KMS-11 (cell line): ENCODE measurements at regions not wholly inside any gene's neighbourhood (a gene's known extent, or its start where the extent isn't known, plus 50 kb on each side); places are given as distances from the start of the nearest gene placed in this dataset.

ENCODE experiments used
- H2AFZ ChIP-seq: fragments of 200-600 bp; sonication (generic); 2 replicates; pipeline ENCODE4 v1.6.1; 2016; ENCODE audit warnings: antibody characterized with exemption, mixed run types, low read depth
- H3K27ac ChIP-seq: fragments of 200-600 bp; sonication (generic); 2 replicates; pipeline ENCODE4 v1.6.1; 2016; ENCODE audit warnings: mild to moderate bottlenecking, mixed run types
- H3K27me3 ChIP-seq: fragments of 200-600 bp; sonication (generic); 2 replicates; pipeline ENCODE4 v1.6.1; 2017; ENCODE audit warnings: mild to moderate bottlenecking, low read depth, mixed run types, moderate library complexity; ENCODE audit not compliant: insufficient read depth
- H3K36me3 ChIP-seq: fragments of 200-600 bp; sonication (generic); 2 replicates; pipeline ENCODE4 v1.6.1; 2017; ENCODE audit warnings: mild to moderate bottlenecking, mixed run types; ENCODE audit not compliant: insufficient read depth
- H3K4me1 ChIP-seq: fragments of 200-600 bp; sonication (generic); 2 replicates; pipeline ENCODE4 v1.6.1; 2016; ENCODE audit warnings: mild to moderate bottlenecking, low read depth, mixed run types; ENCODE audit not compliant: poor library complexity, severe bottlenecking
- H3K4me2 ChIP-seq: fragments of 200-600 bp; sonication (generic); 2 replicates; pipeline ENCODE4 v1.7.0; 2016; ENCODE audit warnings: mild to moderate bottlenecking, mixed run types
- H3K4me3 ChIP-seq: fragments of 200-600 bp; sonication (generic); IDR thresholded peaks from 2 replicates; pipeline ENCODE4 v1.6.1; 2017; ENCODE audit warnings: low read depth, low read length, mixed read lengths; ENCODE audit not compliant: insufficient read depth
- H3K79me2 ChIP-seq: fragments of 200-600 bp; sonication (generic); 2 replicates; pipeline ENCODE4 v1.6.1; 2016; ENCODE audit warnings: low read depth, mixed run types; ENCODE audit not compliant: insufficient read depth
- H3K9ac ChIP-seq: fragments of 200-600 bp; sonication (generic); 2 replicates; pipeline ENCODE4 v1.6.1; 2016; ENCODE audit warnings: mild to moderate bottlenecking, mixed run types
- H4K20me1 ChIP-seq: fragments of 200-600 bp; sonication (generic); 2 replicates; pipeline ENCODE4 v1.6.1; 2016; ENCODE audit warnings: mild to moderate bottlenecking, mixed run types; ENCODE audit not compliant: insufficient read depth
- TF ChIP-seq, protein P1 (sequence below): fragments of 200-600 bp; sonication (generic); conservative IDR thresholded peaks from 2 replicates; pipeline ENCODE4 v1.6.1; 2017; ENCODE audit warnings: low read depth, mild to moderate bottlenecking, antibody characterized with exemption, low read length, moderate library complexity, mixed read lengths

DNA sequence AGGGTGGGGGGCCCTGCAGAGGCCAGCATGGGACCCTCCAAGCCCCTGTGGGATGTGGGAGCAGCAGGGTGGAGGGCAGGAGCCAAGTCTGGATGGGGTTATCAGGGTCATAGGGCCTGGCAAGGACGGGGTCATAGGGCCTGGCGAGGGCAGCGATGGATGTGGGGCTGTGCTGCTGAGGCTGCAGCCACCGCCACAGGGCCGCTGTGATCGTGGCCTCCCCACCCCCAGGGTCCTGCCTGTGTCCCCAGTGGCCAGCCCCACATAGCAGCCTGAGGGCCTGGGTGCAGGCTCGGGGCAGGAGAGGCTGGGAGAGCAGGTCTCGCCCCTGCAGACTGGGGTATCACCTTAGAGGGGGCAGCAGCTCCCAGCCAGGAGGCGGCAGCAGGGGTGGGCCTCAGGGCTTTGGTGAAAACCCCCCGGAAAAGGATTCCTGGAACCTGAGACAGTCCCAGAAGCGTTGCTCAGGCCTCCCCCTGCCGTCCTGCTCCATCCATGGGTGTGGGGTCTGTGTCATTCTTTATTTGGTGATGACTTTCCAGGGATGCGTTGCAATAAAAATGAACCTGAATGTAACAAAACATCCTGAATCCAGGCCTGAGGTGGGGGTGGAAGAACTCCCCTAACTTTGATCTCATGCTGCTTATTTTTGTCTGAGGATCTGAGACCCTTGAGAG, 107.3 kb upstream of the SHH start:
- Histone ChIP-seq H3K4me2 (no peak overlapping the region), H3K9ac (no peak overlapping the region), H3K79me2 (no peaks in the 10 kb centered on the region), H3K4me1 (no peaks in the 10 kb centered on the region), H3K36me3 (no peaks in the 10 kb centered on the region), H3K4me3 (no peak overlapping the region), H3K27ac (no peak overlapping the region), H2AFZ (no peak overlapping the region), H4K20me1 (no peaks in the 10 kb centered on the region), H3K27me3 (no peaks in the 10 kb centered on the region; the same call in 1 of the 2 replicates)
- TF ChIP-seq, protein P1, sequence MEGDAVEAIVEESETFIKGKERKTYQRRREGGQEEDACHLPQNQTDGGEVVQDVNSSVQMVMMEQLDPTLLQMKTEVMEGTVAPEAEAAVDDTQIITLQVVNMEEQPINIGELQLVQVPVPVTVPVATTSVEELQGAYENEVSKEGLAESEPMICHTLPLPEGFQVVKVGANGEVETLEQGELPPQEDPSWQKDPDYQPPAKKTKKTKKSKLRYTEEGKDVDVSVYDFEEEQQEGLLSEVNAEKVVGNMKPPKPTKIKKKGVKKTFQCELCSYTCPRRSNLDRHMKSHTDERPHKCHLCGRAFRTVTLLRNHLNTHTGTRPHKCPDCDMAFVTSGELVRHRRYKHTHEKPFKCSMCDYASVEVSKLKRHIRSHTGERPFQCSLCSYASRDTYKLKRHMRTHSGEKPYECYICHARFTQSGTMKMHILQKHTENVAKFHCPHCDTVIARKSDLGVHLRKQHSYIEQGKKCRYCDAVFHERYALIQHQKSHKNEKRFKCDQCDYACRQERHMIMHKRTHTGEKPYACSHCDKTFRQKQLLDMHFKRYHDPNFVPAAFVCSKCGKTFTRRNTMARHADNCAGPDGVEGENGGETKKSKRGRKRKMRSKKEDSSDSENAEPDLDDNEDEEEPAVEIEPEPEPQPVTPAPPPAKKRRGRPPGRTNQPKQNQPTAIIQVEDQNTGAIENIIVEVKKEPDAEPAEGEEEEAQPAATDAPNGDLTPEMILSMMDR: no peak

GRCh38 chr7:155918720-155919390, 106.6 kb upstream of the SHH start:
- Histone ChIP-seq H3K9ac (no peak overlapping the region), H3K27ac (no peak overlapping the region), H3K4me2 (no peak overlapping the region), H4K20me1 (no peaks in the 10 kb centered on the region), H3K36me3 (no peaks in the 10 kb centered on the region), H3K4me1 (no peaks in the 10 kb centered on the region), H3K4me3 (no peak overlapping the region), H2AFZ (no peak overlapping the region), H3K27me3 (no peaks in the 10 kb centered on the region; the same call in 1 of the 2 replicates), H3K79me2 (no peaks in the 10 kb centered on the region)
- TF ChIP-seq, protein P1: no peak

DNA sequence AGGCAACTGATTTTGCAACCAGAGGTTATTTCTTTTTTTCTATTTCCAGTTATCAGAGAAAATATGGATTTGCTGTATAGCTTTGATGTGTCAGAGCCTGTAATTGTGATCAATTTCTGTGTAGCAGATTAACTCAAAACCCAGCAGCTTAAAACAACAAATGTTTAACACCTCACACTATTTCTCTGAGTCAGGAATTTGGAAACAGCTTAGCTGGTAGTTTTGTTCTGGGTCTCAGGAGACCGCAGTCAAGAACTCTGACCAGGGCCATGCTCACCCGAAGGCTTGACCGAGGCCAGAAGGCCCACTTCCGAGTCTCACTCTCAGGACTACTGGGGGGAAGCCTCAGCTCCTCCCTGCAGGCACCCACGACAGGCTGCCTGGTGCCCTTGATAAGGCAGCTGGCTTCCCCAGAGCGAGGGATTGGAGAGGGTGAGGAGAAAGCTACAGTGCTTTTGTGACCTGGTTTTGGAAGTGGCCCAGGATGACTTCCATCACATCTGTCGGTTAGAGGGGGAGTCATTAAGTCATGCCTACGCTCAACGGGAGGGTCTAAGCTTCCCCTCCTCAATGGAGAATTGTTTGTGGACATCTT, 105.7 kb upstream of the SHH start:
- TF ChIP-seq, protein P1: no peak
- Histone ChIP-seq H3K9ac (no peak overlapping the region), H3K36me3 (no peaks in the 10 kb centered on the region), H3K4me1 (no peaks in the 10 kb centered on the region), H3K4me2 (no peak overlapping the region), H3K4me3 (no peak overlapping the region), H4K20me1 (no peaks in the 10 kb centered on the region), H2AFZ (no peak overlapping the region), H3K27me3 (no peaks in the 10 kb centered on the region; the same call in 1 of the 2 replicates), H3K79me2 (no peaks in the 10 kb centered on the region), H3K27ac (no peak overlapping the region)

DNA sequence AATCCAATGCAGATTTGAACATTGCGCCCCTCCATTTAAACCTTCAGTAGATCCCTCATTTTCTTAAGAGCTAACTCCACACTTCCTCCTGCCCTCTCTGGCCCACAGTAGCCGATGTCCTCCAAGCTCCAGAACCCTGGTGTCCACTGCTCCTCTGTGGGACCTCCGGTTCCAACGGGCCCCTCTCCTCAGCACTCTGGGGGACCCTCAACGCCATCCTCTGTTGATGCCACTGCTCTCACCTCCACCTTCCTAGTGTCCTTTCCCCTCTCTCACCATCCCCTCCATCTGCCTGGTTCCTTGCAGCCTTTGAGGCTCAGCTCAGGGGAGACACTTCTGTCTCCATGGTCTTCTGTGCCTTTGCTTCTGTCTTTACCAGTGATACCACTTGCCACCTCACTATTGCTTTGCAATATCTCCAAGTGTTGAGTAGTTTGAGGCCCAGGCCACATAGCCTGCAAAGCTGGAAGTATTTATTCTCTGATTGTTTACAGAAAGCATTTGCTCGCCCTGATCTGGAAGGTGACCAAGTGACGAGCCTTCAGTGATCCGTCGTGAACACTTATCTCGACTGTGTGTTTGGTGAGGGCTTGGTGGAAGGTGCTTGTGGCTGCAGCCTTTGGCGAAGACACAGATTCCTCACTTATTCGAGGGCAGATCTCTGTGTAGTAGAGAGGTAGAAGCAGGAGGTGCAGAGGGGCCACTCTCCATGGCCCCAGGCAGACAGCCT, 104.8 kb upstream of the SHH start:
- no peak overlapping the region for H3K4me2 ChIP-seq
- no peaks in the 10 kb centered on the region for H3K36me3 ChIP-seq
- no peak overlapping the region for H3K27ac ChIP-seq
- H3K79me2 ChIP-seq: no peaks in the 10 kb centered on the region
- no peaks in the 10 kb centered on the region for H4K20me1 ChIP-seq
- no peaks in the 10 kb centered on the region for H3K4me1 ChIP-seq
- TF ChIP-seq, protein P1: no peak
- H3K9ac ChIP-seq: no peak overlapping the region
- no peak overlapping the region for H3K4me3 ChIP-seq
- H2AFZ ChIP-seq: no peak overlapping the region
- H3K27me3 ChIP-seq: no peaks in the 10 kb centered on the region; the same call in 1 of the 2 replicates
